Cardiac muscle cell (in vitro differentiated cells and primary cell): ENCODE measurements at regions not wholly inside any gene's neighbourhood (a gene's known extent, or its start where the extent isn't known, plus 50 kb on each side); places are given as distances from the start of the nearest gene placed in this dataset.
A peak's percentile ranks its signal among the peaks of the same experiment; 100 is the strongest.

Source experiments
- DNase-seq, 2 donors: peaks; one replicate each; pipeline versions ENCODE4 v3.0.0 to v3.0.0-alpha.2; 2010 to 2017; ENCODE audit warnings: low read depth in 1 of 2, low spot score in 1 of 2
- H3K27ac ChIP-seq: fragments of 200-600 bp; sonication (generic); 2 replicates; pipeline ENCODE4 v1.5.1; 2016
- H3K27me3 ChIP-seq: fragments of 200-600 bp; sonication (generic); 2 replicates; pipeline ENCODE4 v1.6.0; 2016; ENCODE audit warnings: control low read depth
- H3K36me3 ChIP-seq: fragments of 200-600 bp; sonication (generic); 2 replicates; pipeline ENCODE4 v1.5.1; 2016; ENCODE audit warnings: control low read depth
- H3K4me1 ChIP-seq: fragments of 200-600 bp; sonication (generic); 2 replicates; pipeline ENCODE4 v1.8.1; 2017; ENCODE audit warnings: low read depth, mild to moderate bottlenecking, mixed run types
- H3K4me3 ChIP-seq: fragments of 200-600 bp; sonication (generic); 2 replicates; pipeline ENCODE4 v1.5.1; 2016; ENCODE audit warnings: mild to moderate bottlenecking
- H3K9me3 ChIP-seq: fragments of 200-600 bp; sonication (generic); 2 replicates; pipeline ENCODE4 v1.5.1; 2017; ENCODE audit warnings: low read depth, mild to moderate bottlenecking, control low read depth
- CTCF ChIP-seq: IDR thresholded peaks from 2 replicates; pipeline ENCODE4 v1.5.1; 2012; ENCODE audit warnings: low read depth, mild to moderate bottlenecking, low read length

DNA sequence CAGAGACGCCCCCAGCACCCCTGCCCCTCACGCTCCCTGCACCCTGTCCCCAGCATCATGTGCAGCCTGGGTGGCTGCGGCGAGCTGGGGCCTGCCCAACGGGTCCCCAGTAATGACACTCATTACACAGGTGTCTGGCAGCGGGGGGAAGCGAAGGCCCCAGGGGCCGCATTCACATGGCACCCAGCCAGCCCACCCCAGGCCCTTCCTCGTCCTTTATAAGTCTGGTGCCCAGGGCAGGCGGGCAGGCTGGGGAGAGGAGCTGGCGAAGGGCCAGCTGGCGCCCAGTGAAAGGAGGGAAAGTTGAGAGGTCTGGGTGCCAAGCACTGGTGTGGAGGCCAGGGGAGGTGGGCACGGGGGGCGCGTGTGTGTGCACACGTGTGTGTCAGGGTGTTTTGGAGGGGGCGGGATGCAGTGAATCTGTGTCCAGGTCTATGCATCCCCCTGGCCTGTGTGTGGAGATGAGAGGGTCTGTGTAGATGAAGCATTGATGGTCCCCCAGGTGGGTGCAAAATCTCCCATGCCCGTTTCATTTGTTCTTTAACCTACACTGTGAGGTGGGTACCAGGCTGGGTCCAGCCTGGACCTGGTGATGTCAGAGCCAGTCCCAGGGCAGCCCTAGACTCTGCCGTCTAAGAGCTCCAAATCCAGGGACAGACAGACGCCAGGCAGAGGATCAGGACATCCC is 105.3 kb downstream of the CEBPB start:
- Histone ChIP-seq H3K36me3 (no peaks in the 10 kb centered on the region), H3K9me3 (no peaks in the 10 kb centered on the region), H3K4me3 (no peak overlapping the region), H3K27me3 (no peaks in the 10 kb centered on the region), H3K27ac (no peak overlapping the region), H3K4me1 (no peaks in the 10 kb centered on the region)
- DNase-seq, result no peak
- no peak for TF ChIP-seq CTCF

DNA sequence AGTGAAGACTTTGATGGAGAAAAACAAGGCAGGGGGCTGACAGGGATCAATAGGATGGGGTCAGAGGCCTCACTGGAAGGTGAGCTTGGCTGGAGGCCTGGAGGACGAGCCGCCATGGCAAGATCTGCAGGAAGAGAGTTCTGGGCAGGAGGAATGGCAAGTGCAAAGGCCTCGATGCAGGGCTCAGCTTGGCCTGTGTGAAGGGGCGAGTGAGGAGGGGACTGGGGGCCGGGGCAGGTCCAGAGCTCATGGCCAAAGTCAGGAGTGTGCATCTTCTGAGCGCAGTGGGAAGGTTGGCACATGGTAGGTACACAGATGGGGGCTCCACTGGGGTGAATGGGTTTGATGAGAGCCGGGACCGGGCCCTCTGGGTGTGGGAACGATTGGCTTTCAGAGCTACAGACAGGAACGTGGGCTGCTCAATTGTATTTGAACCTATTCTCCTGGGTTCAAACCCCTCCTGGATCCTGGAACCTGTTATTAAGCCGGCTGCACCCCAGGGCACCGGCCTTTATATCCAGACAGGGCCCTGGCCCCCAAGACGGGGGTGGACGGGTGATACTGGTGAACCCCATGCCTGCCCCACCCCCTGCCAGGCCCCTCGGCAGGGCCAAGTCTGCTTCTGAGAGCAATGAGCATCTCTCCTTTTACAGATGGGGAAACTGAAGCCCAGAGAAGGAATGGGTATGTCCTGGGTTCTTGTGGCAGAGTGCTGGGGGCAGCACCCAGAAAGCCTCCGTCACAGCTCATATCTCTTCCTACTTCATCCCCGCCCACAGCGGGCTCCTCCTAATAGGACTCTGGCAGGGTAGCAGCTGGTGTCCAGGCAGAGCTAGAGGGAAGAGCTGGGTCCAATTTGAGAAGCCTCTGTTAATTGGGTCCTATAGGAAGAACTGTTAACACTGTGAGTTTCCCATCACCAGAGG is 106.1 kb downstream of the CEBPB start:
- Histone ChIP-seq H3K27ac (no peak overlapping the region), H3K9me3 (no peaks in the 10 kb centered on the region), H3K27me3 (no peaks in the 10 kb centered on the region), H3K4me3 (no peak overlapping the region), H3K4me1 (no peaks in the 10 kb centered on the region), H3K36me3 (no peaks in the 10 kb centered on the region)
- peak in 1 of 2 donors; percentile 65 for DNase-seq
- TF ChIP-seq CTCF, result no peak

DNA sequence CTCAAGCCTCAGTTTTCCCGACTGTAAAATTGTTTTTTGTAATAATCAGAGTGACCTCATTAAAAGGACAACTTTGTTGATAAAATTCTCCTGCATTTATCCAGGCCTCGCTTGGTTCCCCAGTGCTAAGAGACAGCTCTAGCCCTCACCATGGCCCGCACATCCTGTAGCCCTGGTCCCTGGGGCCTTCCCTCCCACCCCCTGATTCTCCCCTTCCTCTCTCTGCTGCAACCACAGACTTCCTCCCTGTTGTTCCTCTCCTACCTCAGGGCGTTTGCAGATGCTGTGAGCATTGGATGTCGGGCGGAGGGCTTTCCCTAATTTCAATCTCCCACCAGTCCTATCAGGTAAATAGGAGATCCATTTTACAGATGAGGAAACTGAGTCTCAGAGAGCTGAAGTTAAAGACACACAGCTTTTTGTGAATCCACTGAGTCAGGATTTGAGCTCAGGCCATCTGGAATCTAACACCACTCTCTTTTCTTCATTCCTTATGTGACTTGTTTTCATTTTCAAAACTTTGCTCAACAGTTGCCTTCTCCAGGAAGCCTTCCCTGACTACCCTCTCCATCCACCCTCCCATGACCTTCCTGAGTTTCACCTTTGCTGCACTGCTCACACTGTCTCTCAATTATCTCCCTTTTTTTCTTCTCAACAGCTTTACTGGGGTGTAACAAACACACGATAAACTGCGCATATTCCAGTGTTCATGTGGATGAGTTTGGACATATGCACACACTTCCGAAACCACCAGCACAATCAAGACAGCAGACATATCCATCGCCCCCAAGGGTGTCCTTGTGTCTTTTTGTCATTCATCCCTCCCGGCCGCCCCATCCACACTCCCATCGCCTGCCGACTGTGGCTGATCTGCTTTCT is 107.1 kb downstream of the CEBPB start:
- H3K27ac ChIP-seq, result no peak overlapping the region

DNA sequence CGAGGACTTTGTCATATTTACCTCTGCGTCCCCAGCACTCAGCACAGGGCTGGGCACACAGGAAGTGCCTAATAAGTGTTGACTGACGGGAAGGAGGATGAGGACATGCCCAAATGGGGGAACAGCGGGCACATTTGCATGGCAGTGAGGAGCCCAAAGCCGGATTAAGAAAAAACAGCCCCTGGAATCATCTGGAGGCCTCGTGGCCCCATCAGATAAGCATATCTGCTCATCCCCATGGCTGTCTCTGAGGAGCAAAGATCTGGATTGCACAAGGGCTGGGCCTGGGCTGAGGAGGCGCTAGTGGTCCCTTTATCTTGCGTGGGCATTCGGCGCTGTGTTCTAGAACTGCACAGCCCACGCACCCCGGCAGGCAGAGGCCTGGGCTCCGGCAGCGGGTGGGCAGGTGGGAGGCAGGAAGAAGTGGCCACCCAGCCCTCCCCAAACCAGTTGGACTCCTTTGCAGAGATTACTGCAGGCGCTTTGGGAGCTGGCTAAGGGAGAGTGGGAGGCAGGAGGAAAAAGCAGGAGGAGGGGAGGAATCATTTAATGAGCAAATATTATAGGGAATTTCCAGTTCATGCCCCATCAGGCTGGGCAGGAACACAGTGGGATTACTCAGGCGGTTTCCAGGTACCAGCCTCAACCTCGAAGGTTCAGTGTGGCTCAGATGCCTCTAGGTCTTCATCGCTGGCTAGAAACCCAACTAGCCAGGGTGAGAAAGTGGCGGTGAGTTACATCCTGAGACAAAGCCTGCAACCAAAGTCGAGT is 108.1 kb downstream of the CEBPB start:
- H3K27me3 ChIP-seq, result no peaks in the 10 kb centered on the region
- no peak for DNase-seq
- H3K27ac ChIP-seq, result no peak overlapping the region
- peaks cover 7% of the 10 kb centered on the region for H3K4me1 ChIP-seq
- no peaks in the 10 kb centered on the region for H3K36me3 ChIP-seq
- no peak overlapping the region for H3K4me3 ChIP-seq
- H3K9me3 ChIP-seq, result no peaks in the 10 kb centered on the region
- TF ChIP-seq CTCF, result no peak

More for the DNA sequence above, 107.1 kb downstream of the CEBPB start:
- Histone ChIP-seq H3K9me3 (no peaks in the 10 kb centered on the region), H3K36me3 (no peaks in the 10 kb centered on the region), H3K4me3 (no peak overlapping the region), H3K27me3 (no peaks in the 10 kb centered on the region), H3K4me1 (peaks cover 7% of the 10 kb centered on the region)
- no peak for DNase-seq
- no peak for TF ChIP-seq CTCF

GRCh38 chr20:50299325-50299629 is 108.6 kb downstream of the CEBPB start:
- no peaks in the 10 kb centered on the region for H3K9me3 ChIP-seq
- peaks cover 7% of the 10 kb centered on the region for H3K4me1 ChIP-seq
- H3K27ac ChIP-seq, result no peak overlapping the region
- DNase-seq, result no peak
- H3K36me3 ChIP-seq, result no peaks in the 10 kb centered on the region
- no peak overlapping the region for H3K4me3 ChIP-seq
- no peak for TF ChIP-seq CTCF
- no peaks in the 10 kb centered on the region for H3K27me3 ChIP-seq
